K562 (cell line): ENCODE measurements at regions not wholly inside any gene's neighbourhood (a gene's known extent, or its start where the extent isn't known, plus 50 kb on each side); places are given as distances from the start of the nearest gene placed in this dataset.

ENCODE experiments used
- ATAC-seq: fragments of 200-7000 bp; cut with Tn5 transposase; 3 replicates; pipeline ENCODE4 v1.9.1; 2020; ENCODE audit warnings: moderate library complexity
- BruUV-seq: library from RNA; stranded (reverse); fragments of 400-500 nt; replicated peaks from 2 replicates; lab custom pipeline; 2021; lab: Mats Ljungman, UMichigan
- CTCF ChIA-PET: fragments of 300-600 bp; formaldehyde crosslinking; extraction: SDS; loops from one replicate; lab custom pipeline; 2021; ENCODE audit warnings: low intra/inter-chr PET ratio; lab: Yijun Ruan, JAX
- POLR2A ChIA-PET: fragments of 300-600, 350-650 bp; sonication (Branson Sonifier 250); formaldehyde crosslinking; extraction: SDS; loops from one replicate; lab custom pipeline; 2021; ENCODE audit warnings: antibody characterized with exemption, inconsistent platforms; lab: Yijun Ruan, JAX
- DNase-seq, 4 experiments: peaks; one replicate each; pipeline versions ENCODE4 v3.0.0 to v3.0.0-alpha.2; 2011 to 2018; ENCODE audit warnings: low spot score in 3 of 4, mixed read lengths in 3 of 4; ENCODE audit errors: extremely low read depth in 1 of 4
- FAIRE-seq: peaks from 2 replicates; lab custom pipeline; 2011; peaks lifted over from hg19 to GRCh38; lab: Jason Lieb, UNC
- H2AFZ ChIP-seq: 2 replicates; pipeline ENCODE4 v1.6.0; 2011; ENCODE audit warnings: low read depth, low read length, control low read depth, inconsistent platforms
- H3K27ac ChIP-seq: fragments of 200-600 bp; 3 replicates; pipeline ENCODE4 v1.8.0; 2011; ENCODE audit warnings: low read depth, mild to moderate bottlenecking, control low read depth, inconsistent platforms, low read length, moderate library complexity, mixed read lengths; ENCODE audit errors: extremely low read depth
- H3K27me3 ChIP-seq, 2 experiments: fragments of 300-600 bp in 1 of 2; 2 replicates in 1 of 2; 3 replicates in 1 of 2; pipeline versions ENCODE4 v1.6.0 to v1.8.0; 2011; ENCODE audit warnings: inconsistent platforms in 2 of 2, low read length in 2 of 2, mild to moderate bottlenecking in 1 of 2, mixed read lengths in 1 of 2, moderate library complexity in 1 of 2; ENCODE audit not compliant: control insufficient read depth in 2 of 2, insufficient read depth in 2 of 2
- H3K36me3 ChIP-seq: fragments of 300-600 bp; 3 replicates; pipeline ENCODE4 v1.8.0; 2011; ENCODE audit warnings: mild to moderate bottlenecking, low read length, inconsistent platforms; ENCODE audit not compliant: control insufficient read depth, insufficient read depth
- H3K4me1 ChIP-seq, 2 experiments: fragments of 200-600 bp in 1 of 2; replicated peaks in 1 of 2; 2 replicates in 1 of 2; 3 replicates in 1 of 2; pipeline versions ENCODE4 v1.5.1 to v1.8.0; 2011; ENCODE audit warnings: inconsistent platforms in 2 of 2, low read length in 2 of 2, mild to moderate bottlenecking in 1 of 2, mixed read lengths in 1 of 2, moderate library complexity in 1 of 2; ENCODE audit not compliant: control insufficient read depth in 2 of 2, insufficient read depth in 2 of 2
- H3K4me2 ChIP-seq: 2 replicates; pipeline ENCODE4 v1.6.1; 2011; ENCODE audit warnings: low read length, control low read depth, inconsistent platforms, mixed read lengths; ENCODE audit not compliant: insufficient read depth
- H3K4me3 ChIP-seq: fragments of 200-600 bp; sonication (generic), shearing (Covaris generic); 2 replicates; pipeline ENCODE4 v1.5.1; 2016; ENCODE audit warnings: control low read depth, inconsistent platforms
- H3K79me2 ChIP-seq: fragments of 200-600 bp; 3 replicates; pipeline ENCODE4 v1.8.0; 2011; ENCODE audit warnings: low read length, inconsistent platforms; ENCODE audit not compliant: control insufficient read depth, insufficient read depth
- H3K9ac ChIP-seq, 2 experiments: 2 replicates each; pipeline versions ENCODE4 v1.6.0 to v1.6.1; 2011; ENCODE audit warnings: low read depth in 2 of 2, low read length in 2 of 2, control low read depth in 1 of 2, inconsistent platforms in 1 of 2, mild to moderate bottlenecking in 1 of 2, mixed read lengths in 1 of 2; ENCODE audit not compliant: insufficient read depth in 1 of 2
- H3K9me1 ChIP-seq: one replicate; pipeline ENCODE4 v1.6.0; 2011; ENCODE audit warnings: inconsistent platforms, mild to moderate bottlenecking, low read length, moderate library complexity; ENCODE audit not compliant: control insufficient read depth, insufficient read depth
- H3K9me3 ChIP-seq: replicated peaks from 2 replicates; pipeline ENCODE4 v1.5.1; 2011; ENCODE audit warnings: low read depth, low read length, inconsistent platforms; ENCODE audit not compliant: control insufficient read depth, insufficient read depth
- H4K20me1 ChIP-seq: replicated peaks from 2 replicates; pipeline ENCODE4 v1.6.1; 2011; ENCODE audit warnings: low read length, inconsistent platforms, mixed read lengths; ENCODE audit not compliant: control insufficient read depth, insufficient read depth
- BDP1 ChIP-seq: IDR thresholded peaks from 3 replicates; pipeline ENCODE4 v1.6.1; 2011; ENCODE audit not compliant: insufficient read length, insufficient read depth
- DNMT1 ChIP-seq: fragments of 450-650 bp; IDR thresholded peaks from 2 replicates; pipeline ENCODE4 v1.6.1; 2016; ENCODE audit warnings: antibody characterized with exemption, mild to moderate bottlenecking
- EP400 ChIP-seq: fragments of 450-650 bp; IDR thresholded peaks from 2 replicates; pipeline ENCODE4 v1.6.1; 2017; ENCODE audit warnings: antibody characterized with exemption, mild to moderate bottlenecking, moderate library complexity
- FOXJ2 ChIP-seq: fragments of 200-800 bp; sonication (Bioruptor generic); IDR thresholded peaks from 2 replicates; pipeline ENCODE4 v1.6.1; 2016; ENCODE audit warnings: missing genetic modification characterization, missing compliant biosample characterization
- GTF2B ChIP-seq: IDR thresholded peaks from 2 replicates; pipeline ENCODE4 v1.6.1; 2011; ENCODE audit not compliant: insufficient read length; ENCODE audit errors: extremely low read depth
- NCOA2 ChIP-seq, 2 experiments: fragments of 450-650 bp; IDR thresholded peaks; 2 replicates each; pipeline ENCODE4 v1.6.1; 2018; ENCODE audit warnings: mild to moderate bottlenecking in 2 of 2, moderate library complexity in 1 of 2; ENCODE audit not compliant: partially characterized antibody in 2 of 2
- WGBS: fragments of 100-300 bp; shearing (Covaris generic); methylation state at CpG from one replicate; pipeline ENCODE4 v1.1.6; 2016; ENCODE audit warnings: low coverage, mixed read lengths; ENCODE audit not compliant: insufficient coverage; ENCODE audit errors: missing lambda C conversion rate; 5-methylcytosine and 5-hydroxymethylcytosine counted together
- in situ Hi-C: fragments of 300-500 bp; cut with MboI; formaldehyde crosslinking; loops from 4 replicates; pipeline ENCODE4 v1.15.0; 2018; ENCODE audit warnings: inconsistent platforms, mixed read lengths
- intact Hi-C: fragments of 100-400 bp; cut with micrococcal nuclease; formaldehyde crosslinking; loops from 2 replicates; pipeline ENCODE4 v1.14.2; 2022
- TF ChIP-seq, protein P1 (sequence below): sonication (generic); formaldehyde crosslinking; IDR thresholded peaks from 2 replicates; pipeline ENCODE4 v1.8.0; 2023; ENCODE audit warnings: mild to moderate bottlenecking, missing genetic modification reagents
- TF ChIP-seq, protein P2 (sequence below): fragments of 200-800 bp; sonication (Bioruptor generic); IDR thresholded peaks from 2 replicates; pipeline ENCODE4 v1.6.1; 2017; ENCODE audit warnings: missing genetic modification characterization, missing compliant biosample characterization

DNA sequence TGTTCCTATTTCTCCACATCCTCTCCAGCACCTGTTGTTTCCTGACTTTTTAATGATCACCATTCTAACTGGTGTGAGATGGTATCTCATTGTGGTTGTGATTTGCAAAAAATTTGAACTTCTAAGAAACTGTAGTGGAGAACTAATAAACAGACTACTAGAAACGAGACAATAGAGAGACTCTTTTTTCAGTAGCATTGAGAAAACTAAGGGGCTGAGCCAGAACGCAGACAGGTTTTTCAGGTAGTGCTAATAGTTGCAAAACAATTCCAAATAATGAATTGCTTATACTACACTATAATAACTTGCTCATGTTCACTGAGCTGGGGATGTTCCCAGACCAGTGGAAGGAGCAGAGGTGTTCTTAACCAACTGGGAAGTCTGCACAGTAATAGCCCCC lies 98.8 kb upstream of the DPH5 start:
- WGBS = 73% methylated on average over 2 of the region's 2 CpGs
- Histone ChIP-seq H3K4me2 (no peak overlapping the region), H3K36me3 (no peaks in the 10 kb centered on the region), H3K4me3 (no peak overlapping the region), H3K9me3 (no peaks in the 10 kb centered on the region), H4K20me1 (no peaks in the 10 kb centered on the region), H3K4me1 (peaks cover 0 to 21% of the 10 kb centered on the region in 2 experiments; a peak in 3 of 5 replicates), H3K27me3 (no peaks in the 10 kb centered on the region), H3K79me2 (no peaks in the 10 kb centered on the region), H3K9me1 (no peaks in the 10 kb centered on the region)
- in situ Hi-C loops = no loop called here
- DNase-seq = no peak
- ChIA-PET POLR2A (interaction anchor here (2.5 kb wide), 1 partner anchor 8 kb away, joined by 5 read pairs; no protein-coding TSS in a partner anchor), CTCF (no interaction called here)
- FAIRE-seq = no peak
- BruUV-seq = no TSS peak
- TF ChIP-seq GTF2B (no peak), EP400 (no peak), BDP1 (no peak), DNMT1 (no peak), FOXJ2 (tag) (no peak), NCOA2 (IDR thresholded peaks at IDR 0.05; ENCODE audit: partially characterized antibody in 2 of 2) (no peak)
- TF ChIP-seq, protein P1, sequence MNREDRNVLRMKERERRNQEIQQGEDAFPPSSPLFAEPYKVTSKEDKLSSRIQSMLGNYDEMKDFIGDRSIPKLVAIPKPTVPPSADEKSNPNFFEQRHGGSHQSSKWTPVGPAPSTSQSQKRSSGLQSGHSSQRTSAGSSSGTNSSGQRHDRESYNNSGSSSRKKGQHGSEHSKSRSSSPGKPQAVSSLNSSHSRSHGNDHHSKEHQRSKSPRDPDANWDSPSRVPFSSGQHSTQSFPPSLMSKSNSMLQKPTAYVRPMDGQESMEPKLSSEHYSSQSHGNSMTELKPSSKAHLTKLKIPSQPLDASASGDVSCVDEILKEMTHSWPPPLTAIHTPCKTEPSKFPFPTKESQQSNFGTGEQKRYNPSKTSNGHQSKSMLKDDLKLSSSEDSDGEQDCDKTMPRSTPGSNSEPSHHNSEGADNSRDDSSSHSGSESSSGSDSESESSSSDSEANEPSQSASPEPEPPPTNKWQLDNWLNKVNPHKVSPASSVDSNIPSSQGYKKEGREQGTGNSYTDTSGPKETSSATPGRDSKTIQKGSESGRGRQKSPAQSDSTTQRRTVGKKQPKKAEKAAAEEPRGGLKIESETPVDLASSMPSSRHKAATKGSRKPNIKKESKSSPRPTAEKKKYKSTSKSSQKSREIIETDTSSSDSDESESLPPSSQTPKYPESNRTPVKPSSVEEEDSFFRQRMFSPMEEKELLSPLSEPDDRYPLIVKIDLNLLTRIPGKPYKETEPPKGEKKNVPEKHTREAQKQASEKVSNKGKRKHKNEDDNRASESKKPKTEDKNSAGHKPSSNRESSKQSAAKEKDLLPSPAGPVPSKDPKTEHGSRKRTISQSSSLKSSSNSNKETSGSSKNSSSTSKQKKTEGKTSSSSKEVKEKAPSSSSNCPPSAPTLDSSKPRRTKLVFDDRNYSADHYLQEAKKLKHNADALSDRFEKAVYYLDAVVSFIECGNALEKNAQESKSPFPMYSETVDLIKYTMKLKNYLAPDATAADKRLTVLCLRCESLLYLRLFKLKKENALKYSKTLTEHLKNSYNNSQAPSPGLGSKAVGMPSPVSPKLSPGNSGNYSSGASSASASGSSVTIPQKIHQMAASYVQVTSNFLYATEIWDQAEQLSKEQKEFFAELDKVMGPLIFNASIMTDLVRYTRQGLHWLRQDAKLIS (CRISPR knock-in tag) = no peak
- TF ChIP-seq, protein P2, sequence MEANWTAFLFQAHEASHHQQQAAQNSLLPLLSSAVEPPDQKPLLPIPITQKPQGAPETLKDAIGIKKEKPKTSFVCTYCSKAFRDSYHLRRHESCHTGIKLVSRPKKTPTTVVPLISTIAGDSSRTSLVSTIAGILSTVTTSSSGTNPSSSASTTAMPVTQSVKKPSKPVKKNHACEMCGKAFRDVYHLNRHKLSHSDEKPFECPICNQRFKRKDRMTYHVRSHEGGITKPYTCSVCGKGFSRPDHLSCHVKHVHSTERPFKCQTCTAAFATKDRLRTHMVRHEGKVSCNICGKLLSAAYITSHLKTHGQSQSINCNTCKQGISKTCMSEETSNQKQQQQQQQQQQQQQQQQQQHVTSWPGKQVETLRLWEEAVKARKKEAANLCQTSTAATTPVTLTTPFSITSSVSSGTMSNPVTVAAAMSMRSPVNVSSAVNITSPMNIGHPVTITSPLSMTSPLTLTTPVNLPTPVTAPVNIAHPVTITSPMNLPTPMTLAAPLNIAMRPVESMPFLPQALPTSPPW (CRISPR knock-in tag) = no peak
- TF ChIP-seq, all 486 proteins: peak for 0
- intact Hi-C loops = no loop called here
- ATAC-seq = no peak
- Histone ChIP-seq H2AFZ (no peak overlapping the region), H3K27ac (no peak overlapping the region), H3K9ac (no peak overlapping the region)
